ENCODE measurements at regions not wholly inside any gene's neighbourhood (a gene's known extent, or its start where the extent isn't known, plus 50 kb on each side); places are given as distances from the start of the nearest gene placed in this dataset.

- TF ChIP-seq POLR2A (IDR thresholded peaks at IDR 0.05) (no peak), CTCF (IDR thresholded peaks at IDR 0.05) (no peak)
Observed at GRCh38 chr17:21528031-21528695, 152.0 kb downstream of the KCNJ12 start.

Data from esophagus squamous epithelium (tissue), 4 donors.